ENCODE measurements at regions not wholly inside any gene's neighbourhood (a gene's known extent, or its start where the extent isn't known, plus 50 kb on each side); places are given as distances from the start of the nearest gene placed in this dataset.

DNA sequence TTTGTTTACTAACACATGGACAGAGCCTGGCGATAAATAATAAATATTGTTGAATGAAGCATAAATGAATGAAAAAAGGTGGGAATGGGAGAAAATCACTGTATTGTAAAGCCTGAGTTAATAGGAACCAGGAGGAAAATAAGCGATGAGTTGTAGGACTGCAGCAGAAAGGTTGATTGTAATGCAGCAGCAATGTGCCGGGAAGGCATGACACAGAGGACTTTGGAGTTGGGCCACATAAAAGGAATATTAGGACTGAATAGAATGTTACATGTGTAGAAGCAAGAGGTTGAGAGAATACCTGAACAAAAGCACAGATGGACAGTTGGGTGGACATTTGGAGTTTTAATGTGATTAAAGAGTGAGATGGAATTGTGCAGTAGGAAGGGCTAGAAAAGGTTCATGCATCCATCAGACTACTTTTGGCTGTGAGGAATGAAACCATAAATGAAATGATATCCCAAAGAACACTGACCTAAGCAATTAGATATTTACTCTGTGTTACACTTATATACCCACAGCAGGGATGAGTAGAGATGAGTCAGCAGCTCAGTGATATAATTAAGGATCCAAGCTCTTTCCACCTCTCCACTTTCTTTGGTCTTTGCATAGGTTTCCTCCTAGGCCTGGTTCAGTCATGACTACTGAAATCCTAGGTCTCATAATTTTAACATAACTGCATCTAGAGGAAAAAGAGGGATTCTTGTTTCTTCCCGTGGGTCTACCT is 55.4 kb downstream of the CCER1 start:
- no peak for DNase-seq

DNA sequence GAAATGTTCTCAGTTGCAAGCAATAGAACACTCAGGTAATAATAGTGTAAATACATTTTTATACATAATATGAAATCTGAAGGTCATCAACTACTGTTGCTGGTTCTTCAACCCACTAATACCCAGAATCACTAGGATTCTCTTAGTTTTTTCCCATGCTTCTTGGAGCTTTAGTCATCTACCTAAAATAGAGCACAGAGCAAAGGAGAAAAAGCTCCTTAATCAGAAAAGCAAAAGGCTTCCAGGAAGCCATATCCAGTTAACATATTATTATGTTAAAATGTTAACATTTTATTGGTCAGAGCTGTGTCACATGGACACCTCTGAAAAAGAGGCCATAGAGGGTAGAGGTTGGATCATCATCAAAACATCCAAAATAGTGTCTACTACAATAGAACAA is 57.0 kb downstream of the CCER1 start:
- no peak for DNase-seq

DNA sequence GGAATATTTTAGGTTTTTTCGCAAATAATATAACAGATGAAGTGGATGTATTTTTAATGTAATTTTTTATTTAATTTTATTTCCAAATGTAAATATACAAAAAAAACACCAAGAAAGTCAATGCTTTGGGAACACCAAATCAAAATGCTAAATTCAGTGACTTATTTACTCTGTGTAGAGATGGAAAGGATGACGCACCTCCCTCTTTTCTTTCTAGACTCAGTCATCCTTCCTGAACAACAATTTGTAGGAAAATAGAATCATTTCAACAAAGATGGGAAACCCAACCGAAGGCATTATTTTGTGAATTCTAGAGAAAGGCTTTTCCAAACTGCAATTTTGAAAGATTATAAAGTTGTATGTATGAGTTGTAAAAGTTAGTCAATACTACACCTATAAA is 57.7 kb downstream of the CCER1 start:
- DNase-seq: no peak

DNA sequence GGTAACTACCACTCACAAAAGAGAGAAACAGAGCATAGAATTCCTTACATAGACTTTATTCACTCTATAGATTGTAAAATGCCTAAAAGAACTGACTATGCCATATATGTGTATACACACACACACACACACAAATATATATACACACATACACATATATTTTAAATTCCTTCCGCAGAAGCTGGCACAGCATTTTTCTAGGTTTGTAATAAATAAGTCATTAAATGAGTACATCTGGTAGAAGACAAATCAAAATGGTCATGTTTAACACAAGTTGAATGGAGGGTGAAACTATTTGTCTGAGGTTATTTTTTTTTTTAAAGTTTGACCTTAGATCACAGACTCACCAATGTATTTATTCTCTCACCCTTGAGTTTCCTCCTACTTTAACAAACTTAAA is 58.2 kb downstream of the CCER1 start:
- no peak for DNase-seq

DNA sequence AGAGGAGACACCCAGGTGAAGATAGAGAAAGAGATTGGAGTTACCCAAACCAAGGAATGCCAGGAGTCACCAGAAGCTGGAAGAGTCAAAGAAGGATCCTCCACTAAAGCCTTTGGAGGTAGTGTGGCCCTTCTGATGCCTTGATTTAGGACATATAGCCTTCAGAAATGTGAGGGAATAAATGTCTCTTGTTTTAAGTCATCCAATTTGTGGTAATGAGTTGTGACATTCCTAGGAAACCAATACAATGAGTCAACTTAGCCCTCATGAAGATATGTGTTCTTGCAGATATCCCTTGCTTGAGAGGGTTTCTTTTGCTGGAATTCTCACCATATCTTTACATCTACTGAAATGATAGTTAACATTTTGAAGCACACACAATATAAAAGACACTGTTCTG is 58.8 kb downstream of the CCER1 start:
- no peak for DNase-seq

GRCh38 chr12:90888316-90888715 is 66.7 kb downstream of the CCER1 start:
- no peak for DNase-seq

GRCh38 chr12:90883456-90883855 is 71.5 kb downstream of the CCER1 start:
- DNase-seq: no peak

DNA sequence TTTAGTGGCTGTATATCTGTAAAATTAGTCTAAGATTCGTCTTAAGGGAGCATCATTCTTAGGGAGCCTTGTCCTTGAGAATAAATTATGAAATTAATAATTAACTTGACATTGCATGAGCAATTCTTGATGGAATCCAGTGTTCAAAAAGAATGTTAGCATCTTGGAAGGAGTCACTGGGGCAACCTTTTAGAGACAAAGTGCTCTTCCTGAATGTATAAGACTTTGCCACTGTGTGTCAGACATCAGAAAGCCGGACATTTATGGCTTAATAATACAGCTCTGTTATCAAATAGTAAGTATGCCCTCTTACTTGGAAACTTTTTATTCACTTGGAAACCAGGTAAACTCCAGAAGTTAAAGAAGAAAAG is 83.3 kb downstream of the CCER1 start:
- no peak for DNase-seq

DNA sequence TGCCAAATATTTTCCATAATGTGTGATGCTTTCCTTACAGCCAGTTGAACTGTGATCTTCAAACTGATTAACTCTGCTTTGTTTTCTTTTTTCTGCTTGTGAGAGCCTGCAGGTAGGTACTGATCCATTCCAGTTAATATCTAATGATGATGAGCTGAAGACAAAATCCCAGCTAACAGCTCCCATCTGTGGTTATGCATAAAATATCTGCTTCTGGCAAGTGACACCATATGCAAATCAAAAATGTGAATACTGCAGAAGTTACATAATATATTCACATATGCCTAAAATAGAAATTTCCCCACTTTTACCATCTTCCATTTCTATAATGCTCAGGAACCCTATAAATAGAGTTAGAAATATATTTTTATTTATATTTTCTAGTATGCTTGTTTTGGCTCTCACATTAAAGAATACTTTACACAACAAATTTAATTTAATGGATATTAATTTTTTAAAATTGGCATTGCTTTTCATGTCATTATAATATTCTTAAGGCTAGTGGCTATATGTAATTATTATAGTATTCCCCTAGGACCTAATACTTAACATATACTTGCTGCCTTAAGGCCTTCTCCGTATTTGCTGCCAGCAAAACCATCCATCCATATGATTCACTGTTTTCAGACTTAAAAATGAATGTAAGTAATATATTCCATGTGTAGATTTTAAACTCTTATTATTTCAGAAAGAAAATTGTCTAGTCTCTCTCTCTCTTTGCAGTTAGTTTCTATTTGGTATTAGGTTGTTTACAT is 83.8 kb downstream of the CCER1 start:
- DNase-seq: no peak

- no peak for DNase-seq
Observed at GRCh38 chr12:90868626-90869025, 86.3 kb downstream of the CCER1 start.

GRCh38 chr12:90859591-90859990 is 95.4 kb downstream of the CCER1 start:
- DNase-seq: no peak

DNA sequence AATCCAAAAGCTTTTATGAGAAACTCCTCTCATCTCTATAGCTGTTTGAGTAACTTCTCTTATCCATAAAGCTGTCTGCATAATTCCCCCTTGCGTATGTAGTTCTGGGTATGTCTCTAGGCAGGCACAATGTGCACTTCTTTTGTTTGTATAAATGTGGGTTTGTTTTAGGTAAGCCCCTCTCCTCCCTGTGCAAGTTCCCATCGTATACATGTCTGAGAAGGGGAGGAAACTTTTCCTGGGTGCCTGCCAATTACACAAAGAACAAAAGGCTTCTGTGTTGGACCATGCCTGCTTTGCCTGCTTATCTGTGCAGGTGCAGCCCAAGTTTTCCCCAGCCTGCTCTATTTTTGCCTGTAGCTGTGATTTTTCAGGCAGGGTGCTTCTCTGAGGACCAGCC is 96.7 kb downstream of the CCER1 start:
- DNase-seq: no peak

DNA sequence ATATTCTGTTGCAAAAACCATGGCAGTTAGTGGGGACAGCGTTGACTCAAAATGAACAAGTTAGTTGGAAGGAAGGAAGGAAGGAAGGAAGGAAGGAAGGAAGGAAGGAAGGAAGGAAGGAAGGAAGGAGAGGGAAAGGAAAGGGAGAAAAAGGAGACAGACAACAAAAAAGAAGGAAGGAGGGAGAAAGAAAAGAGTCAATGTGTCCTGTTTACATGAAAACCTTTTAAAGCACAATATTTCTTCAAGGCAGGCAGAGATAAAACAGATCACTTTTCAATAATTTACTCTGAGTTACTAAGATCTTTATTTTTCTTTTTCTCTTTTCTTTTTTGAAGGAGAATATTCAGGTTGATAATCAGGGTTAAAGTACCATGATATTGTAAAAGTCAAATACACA is 99.4 kb downstream of the CCER1 start:
- DNase-seq: no peak

- no peak for DNase-seq
Observed at GRCh38 chr12:90854136-90854689, 100.8 kb downstream of the CCER1 start.

- no peak for DNase-seq
Observed at GRCh38 chr12:90851800-90852718, 102.9 kb downstream of the CCER1 start.

- DNase-seq: no peak
Observed at GRCh38 chr12:90842477-90842876, 112.5 kb downstream of the CCER1 start.

DNA sequence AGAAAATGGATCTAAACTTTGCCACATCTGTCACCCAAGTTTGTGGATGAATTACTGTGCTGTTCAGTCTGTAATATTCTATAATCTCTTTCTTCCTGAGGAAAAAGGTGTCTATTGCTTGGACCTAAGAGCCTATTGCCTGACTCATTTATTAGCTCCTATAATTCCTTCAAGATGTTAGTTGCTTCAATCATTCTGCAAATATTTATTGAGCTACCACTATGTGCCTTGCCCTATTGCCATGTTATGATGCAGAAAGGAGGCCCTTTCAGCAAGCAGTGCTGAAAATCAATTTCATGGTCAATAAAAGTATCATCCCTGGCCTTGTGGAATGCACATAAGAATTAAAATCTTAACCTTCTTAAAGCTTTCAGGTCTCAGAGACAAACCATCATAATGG is 113.6 kb downstream of the CCER1 start:
- DNase-seq: no peak

GRCh38 chr12:90839346-90839745 is 115.6 kb downstream of the CCER1 start:
- no peak for DNase-seq

DNA sequence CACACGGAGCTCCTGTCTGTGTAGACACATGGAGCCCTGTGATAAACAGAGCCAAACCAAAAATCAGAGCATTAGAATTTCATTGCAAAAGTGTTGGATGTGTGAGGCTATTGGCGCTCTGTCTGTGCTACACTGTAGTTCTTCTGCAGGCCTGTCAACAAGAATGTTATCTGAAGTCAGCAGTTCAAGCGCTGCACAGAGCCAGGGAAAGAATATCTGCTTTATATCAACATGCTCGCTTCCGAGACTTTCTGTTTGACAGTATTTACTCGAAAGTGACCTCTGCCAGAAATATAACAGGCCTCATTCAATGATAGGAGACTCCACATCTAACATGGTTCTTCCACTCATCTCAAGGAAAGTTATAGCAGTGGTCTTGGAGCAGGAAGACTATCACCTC is 118.3 kb downstream of the CCER1 start:
- DNase-seq: no peak

DNA sequence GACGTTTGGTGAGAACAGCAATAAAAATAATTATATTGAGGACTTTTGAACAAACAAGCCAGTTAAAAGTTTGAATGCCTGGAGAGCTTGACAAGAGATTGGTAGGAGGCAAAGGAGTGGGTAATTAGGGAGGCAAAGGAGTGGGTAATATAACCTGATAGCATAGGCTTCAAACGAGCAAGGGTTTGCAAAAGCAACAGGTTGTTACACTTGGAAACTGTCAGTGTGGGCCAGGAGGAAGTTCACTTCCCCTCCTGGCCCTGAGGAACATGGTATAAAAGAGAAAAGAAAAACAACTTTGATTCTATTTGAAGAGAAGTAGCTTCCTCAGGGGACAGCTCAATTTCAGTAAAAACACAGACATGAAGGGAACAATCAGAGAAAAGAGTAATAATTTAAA is 121.7 kb downstream of the CCER1 start:
- no peak for DNase-seq

- no peak for DNase-seq
Observed at GRCh38 chr12:90832427-90832826, 122.5 kb downstream of the CCER1 start.

DNA sequence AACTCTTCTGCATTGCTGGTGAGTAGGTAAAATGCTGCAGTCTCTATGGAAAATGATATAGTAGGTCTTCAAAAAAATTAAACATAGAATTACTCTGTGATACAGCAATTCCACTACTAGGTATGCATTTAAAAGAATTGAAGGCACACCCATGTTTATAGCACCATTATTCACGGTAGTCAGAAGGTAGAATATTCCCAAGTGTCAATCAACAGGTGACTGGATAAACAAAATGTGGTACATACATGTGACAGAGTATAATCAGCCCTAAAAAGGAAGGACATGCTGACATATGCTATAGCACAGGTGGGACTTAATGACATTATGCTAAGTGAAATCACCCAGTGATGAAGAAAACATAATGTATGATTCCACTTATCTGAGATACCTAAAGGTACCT is 123.3 kb downstream of the CCER1 start:
- DNase-seq: no peak

DNA sequence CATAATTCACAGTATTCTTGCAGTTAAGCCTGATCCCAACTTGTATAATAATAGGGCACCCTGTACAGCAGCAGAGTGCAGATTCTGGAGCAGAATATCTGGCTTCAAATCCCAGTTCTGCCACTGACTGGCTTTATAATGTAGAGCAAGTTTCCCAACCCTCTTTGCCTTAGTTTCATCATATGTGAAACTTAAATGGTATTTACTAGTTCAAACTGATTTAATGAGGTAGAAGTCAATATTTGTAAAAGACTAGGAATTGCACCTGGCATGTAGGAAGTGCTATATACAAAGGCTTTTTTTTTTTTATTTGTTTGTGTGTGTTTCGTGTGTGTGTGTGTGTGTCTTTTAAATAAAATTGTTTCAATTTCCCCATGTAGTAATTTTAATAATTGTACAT is 125.9 kb downstream of the CCER1 start:
- no peak for DNase-seq
